GM12878 (cell line): ENCODE measurements at regions not wholly inside any gene's neighbourhood (a gene's known extent, or its start where the extent isn't known, plus 50 kb on each side); places are given as distances from the start of the nearest gene placed in this dataset.

Source experiments
- CTCF ChIP-seq, 3 experiments: IDR thresholded peaks in 2 of 3; conservative IDR thresholded peaks in 1 of 3; 2 replicates each; pipeline ENCODE4 v1.5.1; 2011; ENCODE audit warnings: low read depth in 3 of 3, low read length in 3 of 3, mild to moderate bottlenecking in 3 of 3, control low read depth in 2 of 3, moderate library complexity in 2 of 3, inconsistent platforms in 1 of 3, mixed read lengths in 1 of 3; ENCODE audit not compliant: control insufficient read depth in 2 of 3, insufficient read depth in 1 of 3; ENCODE audit errors: extremely low read depth in 1 of 3
- EZH2 ChIP-seq: IDR thresholded peaks from 2 replicates; pipeline ENCODE4 v1.6.1; 2012; ENCODE audit warnings: low read depth, mild to moderate bottlenecking, control low read depth, inconsistent platforms, low read length, borderline replicate concordance; ENCODE audit not compliant: control insufficient read depth
- FOXK2 ChIP-seq: fragments of 450-650 bp; IDR thresholded peaks from 2 replicates; pipeline ENCODE4 v1.6.1; 2017; ENCODE audit warnings: mild to moderate bottlenecking, moderate library complexity
- GABPA ChIP-seq: IDR thresholded peaks from 2 replicates; pipeline ENCODE4 v1.6.1; 2014; ENCODE audit warnings: antibody characterized with exemption, low read depth, mild to moderate bottlenecking, inconsistent platforms
- POLR2A ChIP-seq: IDR thresholded peaks from 2 replicates; pipeline ENCODE4 v1.6.1; 2011; ENCODE audit warnings: low read depth, mild to moderate bottlenecking, low read length
- RAD21 ChIP-seq: IDR thresholded peaks from 2 replicates; pipeline ENCODE4 v1.6.1; 2011; ENCODE audit warnings: mild to moderate bottlenecking, low read depth, low read length, moderate library complexity; ENCODE audit not compliant: insufficient read depth
- REST ChIP-seq: IDR thresholded peaks from 2 replicates; pipeline ENCODE4 v1.6.1; 2012; ENCODE audit warnings: mild to moderate bottlenecking, low read depth, low read length
- SP1 ChIP-seq: IDR thresholded peaks from one replicate; pipeline ENCODE4 v1.6.1; 2011; ENCODE audit warnings: low read depth, low read length
- TCF3 ChIP-seq: IDR thresholded peaks from 2 replicates; pipeline ENCODE4 v1.6.1; 2012; ENCODE audit warnings: low read depth, mild to moderate bottlenecking, low read length, borderline replicate concordance; ENCODE audit not compliant: insufficient read depth
- YY1 ChIP-seq: IDR thresholded peaks from 2 replicates; pipeline ENCODE4 v1.6.1; 2011; ENCODE audit warnings: low read depth, mild to moderate bottlenecking, low read length
- TF ChIP-seq, protein P1 (sequence below): fragments of 450-650 bp; formaldehyde crosslinking; IDR thresholded peaks from 2 replicates; pipeline ENCODE4 v1.5.0; 2022; ENCODE audit warnings: mild to moderate bottlenecking, missing genetic modification characterization
- TF ChIP-seq, protein P2 (sequence below): IDR thresholded peaks from 2 replicates; pipeline ENCODE4 v1.6.1; 2012; ENCODE audit warnings: low read depth, low read length, improper control_type of control experiment

GRCh38 chr9:86638109-86638508 lies 283.9 kb upstream of the TUT7 start:
- TF ChIP-seq CTCF (IDR thresholded peaks at IDR 0.05 in 2 of 3, conservative IDR thresholded peaks at IDR 0.05 in 1 of 3; ENCODE audit: control insufficient read depth in 2 of 3, extremely low read depth in 1 of 3, insufficient read depth in 1 of 3, low read depth in 3 of 3, low read length in 3 of 3) (no peak), GABPA (no peak), POLR2A (no peak), FOXK2 (no peak), TCF3 (no peak), RAD21 (no peak), YY1 (no peak), EZH2 (no peak), SP1 (no peak), REST (no peak)
- TF ChIP-seq, protein P1, sequence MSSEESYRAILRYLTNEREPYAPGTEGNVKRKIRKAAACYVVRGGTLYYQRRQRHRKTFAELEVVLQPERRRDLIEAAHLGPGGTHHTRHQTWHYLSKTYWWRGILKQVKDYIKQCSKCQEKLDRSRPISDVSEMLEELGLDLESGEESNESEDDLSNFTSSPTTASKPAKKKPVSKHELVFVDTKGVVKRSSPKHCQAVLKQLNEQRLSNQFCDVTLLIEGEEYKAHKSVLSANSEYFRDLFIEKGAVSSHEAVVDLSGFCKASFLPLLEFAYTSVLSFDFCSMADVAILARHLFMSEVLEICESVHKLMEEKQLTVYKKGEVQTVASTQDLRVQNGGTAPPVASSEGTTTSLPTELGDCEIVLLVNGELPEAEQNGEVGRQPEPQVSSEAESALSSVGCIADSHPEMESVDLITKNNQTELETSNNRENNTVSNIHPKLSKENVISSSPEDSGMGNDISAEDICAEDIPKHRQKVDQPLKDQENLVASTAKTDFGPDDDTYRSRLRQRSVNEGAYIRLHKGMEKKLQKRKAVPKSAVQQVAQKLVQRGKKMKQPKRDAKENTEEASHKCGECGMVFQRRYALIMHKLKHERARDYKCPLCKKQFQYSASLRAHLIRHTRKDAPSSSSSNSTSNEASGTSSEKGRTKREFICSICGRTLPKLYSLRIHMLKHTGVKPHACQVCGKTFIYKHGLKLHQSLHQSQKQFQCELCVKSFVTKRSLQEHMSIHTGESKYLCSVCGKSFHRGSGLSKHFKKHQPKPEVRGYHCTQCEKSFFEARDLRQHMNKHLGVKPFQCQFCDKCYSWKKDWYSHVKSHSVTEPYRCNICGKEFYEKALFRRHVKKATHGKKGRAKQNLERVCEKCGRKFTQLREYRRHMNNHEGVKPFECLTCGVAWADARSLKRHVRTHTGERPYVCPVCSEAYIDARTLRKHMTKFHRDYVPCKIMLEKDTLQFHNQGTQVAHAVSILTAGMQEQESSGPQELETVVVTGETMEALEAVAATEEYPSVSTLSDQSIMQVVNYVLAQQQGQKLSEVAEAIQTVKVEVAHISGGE (CRISPR knock-in tag), result no peak
- TF ChIP-seq, protein P2, sequence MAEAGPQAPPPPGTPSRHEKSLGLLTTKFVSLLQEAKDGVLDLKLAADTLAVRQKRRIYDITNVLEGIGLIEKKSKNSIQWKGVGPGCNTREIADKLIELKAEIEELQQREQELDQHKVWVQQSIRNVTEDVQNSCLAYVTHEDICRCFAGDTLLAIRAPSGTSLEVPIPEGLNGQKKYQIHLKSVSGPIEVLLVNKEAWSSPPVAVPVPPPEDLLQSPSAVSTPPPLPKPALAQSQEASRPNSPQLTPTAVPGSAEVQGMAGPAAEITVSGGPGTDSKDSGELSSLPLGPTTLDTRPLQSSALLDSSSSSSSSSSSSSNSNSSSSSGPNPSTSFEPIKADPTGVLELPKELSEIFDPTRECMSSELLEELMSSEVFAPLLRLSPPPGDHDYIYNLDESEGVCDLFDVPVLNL, result no peak
